Activated CD8-positive, alpha-beta memory T cell treated with anti-CD3 and anti-CD28 coated beads for 4 hours (primary cell): ENCODE measurements at regions not wholly inside any gene's neighbourhood (a gene's known extent, or its start where the extent isn't known, plus 50 kb on each side); places are given as distances from the start of the nearest gene placed in this dataset.

ENCODE experiments used
- DNase-seq, 2 donors: peaks; one replicate each; pipeline ENCODE4 v3.0.0-alpha.2; 2020; ENCODE audit warnings: low read depth in 2 of 2

- no peak for DNase-seq
Measured at GRCh38 chr6:14693301-14694192, 552.3 kb upstream of the JARID2 start.

- DNase-seq, result no peak
Measured at GRCh38 chr6:14694308-14694707, 551.6 kb upstream of the JARID2 start.

- no peak for DNase-seq
Measured at GRCh38 chr6:14695579-14695978, 550.3 kb upstream of the JARID2 start.

- DNase-seq, result no peak
Measured at GRCh38 chr6:14696367-14696766, 549.5 kb upstream of the JARID2 start.

- DNase-seq, result no peak
Measured at GRCh38 chr6:14697427-14697826, 548.4 kb upstream of the JARID2 start.

- no peak for DNase-seq
Measured at GRCh38 chr6:14699803-14700601, 545.9 kb upstream of the JARID2 start.

- DNase-seq, result no peak
Measured at GRCh38 chr6:14701946-14702345, 543.9 kb upstream of the JARID2 start.

- no peak for DNase-seq
Measured at GRCh38 chr6:14702678-14703077, 543.2 kb upstream of the JARID2 start.

- DNase-seq, result no peak
Measured at GRCh38 chr6:14703586-14703985, 542.3 kb upstream of the JARID2 start.

GRCh38 chr6:14704383-14705271 lies 541.2 kb upstream of the JARID2 start:
- DNase-seq, result no peak

- no peak for DNase-seq
Measured at GRCh38 chr6:14705841-14706377, 540.0 kb upstream of the JARID2 start.

- peak; percentile 41 to 51 for DNase-seq
Measured at GRCh38 chr6:14706378-14706929, 539.4 kb upstream of the JARID2 start.

- no peak for DNase-seq
Measured at GRCh38 chr6:14707276-14707675, 538.6 kb upstream of the JARID2 start.

- DNase-seq, result no peak
Measured at GRCh38 chr6:14707971-14708465, 537.9 kb upstream of the JARID2 start.

GRCh38 chr6:14709066-14709670 lies 536.7 kb upstream of the JARID2 start:
- no peak for DNase-seq

- DNase-seq, result no peak
Measured at GRCh38 chr6:14709900-14710299, 536.0 kb upstream of the JARID2 start.

- DNase-seq, result no peak
Measured at GRCh38 chr6:14710421-14710820, 535.4 kb upstream of the JARID2 start.

GRCh38 chr6:14711056-14711703 lies 534.7 kb upstream of the JARID2 start:
- peak in 1 of 2 donors; percentile 43 for DNase-seq

- DNase-seq, result no peak
Measured at GRCh38 chr6:14711704-14712379, 534.0 kb upstream of the JARID2 start.
